ENCODE measurements at regions not wholly inside any gene's neighbourhood (a gene's known extent, or its start where the extent isn't known, plus 50 kb on each side); places are given as distances from the start of the nearest gene placed in this dataset.

DNA sequence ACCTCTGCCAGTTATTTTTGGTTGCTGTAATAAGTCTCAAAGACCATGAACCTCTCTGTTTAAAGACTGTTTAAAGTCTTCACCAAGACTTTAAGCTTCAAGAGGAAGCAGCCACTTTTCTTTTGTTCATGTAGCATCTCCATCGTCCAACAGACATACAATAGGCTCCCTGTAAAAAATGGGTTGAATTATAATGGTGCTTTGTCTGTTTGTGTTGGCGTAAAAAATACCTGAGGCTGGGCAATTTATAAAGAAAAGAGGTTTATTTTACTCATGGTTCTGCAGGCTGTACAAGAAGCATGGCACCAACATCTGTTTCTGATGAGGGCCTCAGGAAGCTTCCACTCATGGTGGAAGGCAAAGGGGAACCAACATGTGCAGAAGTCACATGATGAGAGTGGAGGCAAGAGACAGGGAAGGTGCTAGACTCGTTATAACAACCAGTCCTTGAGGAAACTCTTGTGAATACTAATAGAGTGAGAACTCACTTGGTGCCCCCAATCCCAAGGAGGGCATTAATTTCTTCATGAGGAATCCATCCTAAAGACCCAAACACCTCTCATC is 126.3 kb upstream of the RPS23 start:
- TF ChIP-seq, protein P1, sequence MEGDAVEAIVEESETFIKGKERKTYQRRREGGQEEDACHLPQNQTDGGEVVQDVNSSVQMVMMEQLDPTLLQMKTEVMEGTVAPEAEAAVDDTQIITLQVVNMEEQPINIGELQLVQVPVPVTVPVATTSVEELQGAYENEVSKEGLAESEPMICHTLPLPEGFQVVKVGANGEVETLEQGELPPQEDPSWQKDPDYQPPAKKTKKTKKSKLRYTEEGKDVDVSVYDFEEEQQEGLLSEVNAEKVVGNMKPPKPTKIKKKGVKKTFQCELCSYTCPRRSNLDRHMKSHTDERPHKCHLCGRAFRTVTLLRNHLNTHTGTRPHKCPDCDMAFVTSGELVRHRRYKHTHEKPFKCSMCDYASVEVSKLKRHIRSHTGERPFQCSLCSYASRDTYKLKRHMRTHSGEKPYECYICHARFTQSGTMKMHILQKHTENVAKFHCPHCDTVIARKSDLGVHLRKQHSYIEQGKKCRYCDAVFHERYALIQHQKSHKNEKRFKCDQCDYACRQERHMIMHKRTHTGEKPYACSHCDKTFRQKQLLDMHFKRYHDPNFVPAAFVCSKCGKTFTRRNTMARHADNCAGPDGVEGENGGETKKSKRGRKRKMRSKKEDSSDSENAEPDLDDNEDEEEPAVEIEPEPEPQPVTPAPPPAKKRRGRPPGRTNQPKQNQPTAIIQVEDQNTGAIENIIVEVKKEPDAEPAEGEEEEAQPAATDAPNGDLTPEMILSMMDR (IDR thresholded peaks at IDR 0.05; ENCODE audit: insufficient read depth, low read depth, low read length): no peak
- no peak for DNase-seq (ENCODE audit: low read depth)
- H3K4me3 ChIP-seq (ENCODE audit: low read depth, low read length): no peak overlapping the region

DNA sequence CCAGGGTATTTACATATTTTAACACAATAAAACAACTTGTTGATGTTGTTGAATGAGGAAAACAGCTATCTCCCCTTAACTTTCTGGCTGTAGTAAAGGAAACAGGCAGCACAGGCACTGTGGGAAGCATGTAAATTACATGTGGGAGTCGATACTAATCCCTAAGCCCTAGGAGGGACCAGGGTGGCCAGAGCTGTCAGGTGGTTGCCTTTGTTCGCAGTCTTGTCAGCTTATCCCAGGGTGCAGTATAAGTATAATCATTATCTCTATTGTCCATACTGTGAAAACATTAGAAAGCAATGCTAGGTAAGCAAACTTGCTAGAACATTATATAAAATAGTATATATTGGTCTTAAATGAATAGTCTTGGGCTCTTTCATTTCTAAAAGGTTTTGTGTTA is 125.6 kb upstream of the RPS23 start:
- TF ChIP-seq, protein P1 (IDR thresholded peaks at IDR 0.05; ENCODE audit: insufficient read depth, low read depth, low read length): no peak
- no peak for DNase-seq (ENCODE audit: low read depth)
- no peak overlapping the region for H3K4me3 ChIP-seq (ENCODE audit: low read depth, low read length)

DNA sequence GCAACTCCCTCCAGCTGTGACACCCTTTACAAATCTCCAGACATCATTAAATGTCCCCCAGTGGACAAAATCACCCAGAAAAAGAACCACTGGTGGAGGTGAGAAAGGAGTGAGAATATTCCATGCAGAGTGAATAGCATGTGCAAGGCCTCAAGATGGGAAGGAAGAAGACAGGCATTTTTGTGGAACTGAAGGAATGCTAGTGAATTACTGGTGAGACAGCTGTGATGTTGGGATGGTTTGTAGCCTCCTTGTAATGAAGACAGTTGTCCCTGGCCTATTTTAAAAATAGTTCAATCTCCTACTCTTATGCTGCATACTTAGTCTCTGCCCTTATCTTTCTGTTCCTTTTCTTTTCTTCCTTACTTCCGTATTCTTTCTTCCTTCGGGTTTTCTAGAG is 124.9 kb upstream of the RPS23 start:
- TF ChIP-seq, protein P1 (IDR thresholded peaks at IDR 0.05; ENCODE audit: insufficient read depth, low read depth, low read length): no peak
- no peak overlapping the region for H3K4me3 ChIP-seq (ENCODE audit: low read depth, low read length)
- DNase-seq (ENCODE audit: low read depth): no peak

DNA sequence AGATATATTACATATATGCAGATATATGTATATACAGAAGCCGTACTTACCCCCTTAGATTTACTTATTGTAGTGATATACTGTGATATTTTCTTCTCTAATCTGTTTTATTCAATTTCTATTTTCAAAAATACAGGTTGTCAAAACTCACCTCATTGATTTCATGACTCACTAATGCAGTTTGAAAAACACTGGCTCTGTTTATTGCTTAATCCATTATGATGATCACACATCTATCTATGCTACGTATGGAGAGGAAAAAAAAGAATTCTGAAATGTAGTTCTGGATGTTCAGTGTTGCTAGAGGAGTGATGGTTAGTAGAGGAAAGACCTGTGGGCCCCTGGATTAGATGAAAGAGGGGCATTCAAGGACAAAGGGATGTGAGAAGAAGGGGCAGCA is 121.0 kb upstream of the RPS23 start:
- no peak overlapping the region for H3K4me3 ChIP-seq (ENCODE audit: low read depth, low read length)
- no peak for DNase-seq (ENCODE audit: low read depth)
- TF ChIP-seq, protein P1 (IDR thresholded peaks at IDR 0.05; ENCODE audit: insufficient read depth, low read depth, low read length): no peak

DNA sequence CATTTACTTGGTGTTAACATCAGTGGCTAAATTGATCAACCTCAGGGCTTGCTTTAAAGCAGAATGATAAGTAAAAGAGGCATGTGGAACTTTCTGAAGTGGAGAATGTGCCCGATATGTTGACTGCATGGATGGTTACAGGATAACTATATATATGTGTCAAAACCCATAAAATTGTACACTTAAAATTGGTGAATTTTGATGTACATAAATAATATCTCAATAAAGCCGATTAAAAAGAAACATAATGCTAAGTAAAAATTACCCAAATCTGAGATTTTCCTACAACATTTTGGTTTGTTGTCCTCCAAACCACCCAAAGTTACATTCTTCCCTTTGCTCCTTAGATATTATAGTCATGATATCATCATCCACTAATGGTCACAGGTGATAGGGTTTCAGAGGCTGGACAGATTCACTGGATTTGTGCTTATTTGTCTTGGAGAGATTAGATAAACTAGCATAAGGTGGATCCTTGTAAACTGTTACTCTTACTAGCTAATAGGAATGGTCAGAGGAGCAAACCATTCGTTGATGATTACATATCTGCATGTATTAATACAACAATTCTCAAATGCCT is 119.7 kb upstream of the RPS23 start:
- H3K4me3 ChIP-seq (ENCODE audit: low read depth, low read length): no peak overlapping the region
- TF ChIP-seq, protein P1 (IDR thresholded peaks at IDR 0.05; ENCODE audit: insufficient read depth, low read depth, low read length): no peak
- no peak for DNase-seq (ENCODE audit: low read depth)

DNA sequence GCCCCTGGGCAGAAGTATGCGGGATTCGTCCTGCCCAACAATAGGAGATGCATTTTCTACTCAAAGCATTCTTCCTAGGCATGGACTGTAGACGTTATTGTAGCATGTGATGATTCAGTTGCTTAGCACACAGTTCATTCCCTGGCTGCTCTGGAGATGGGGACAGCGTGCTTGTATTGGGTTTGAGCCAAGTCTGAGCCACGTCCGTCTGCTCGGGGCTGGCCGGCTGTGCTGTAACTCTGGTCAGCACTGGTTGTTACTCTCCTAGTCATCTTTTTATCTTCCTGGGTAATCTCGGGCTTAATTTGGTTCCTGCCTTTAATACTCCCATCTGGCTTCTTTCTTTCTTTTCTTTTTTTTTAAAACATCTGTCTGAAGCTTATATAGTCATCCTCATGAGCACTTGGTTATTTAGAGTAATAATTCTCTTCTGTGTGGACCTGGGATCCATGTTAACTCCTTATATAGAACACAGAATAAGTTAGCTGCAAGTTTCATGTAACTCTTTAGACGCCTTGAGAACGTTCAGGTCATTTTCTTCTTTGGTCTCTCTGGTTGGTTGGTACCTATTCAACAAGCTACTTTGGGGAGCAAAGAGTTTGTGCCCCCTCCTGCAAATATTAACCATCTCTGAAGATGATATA is 118.8 kb upstream of the RPS23 start:
- no peak overlapping the region for H3K4me3 ChIP-seq (ENCODE audit: low read depth, low read length)
- TF ChIP-seq, protein P1 (IDR thresholded peaks at IDR 0.05; ENCODE audit: insufficient read depth, low read depth, low read length): no peak
- peak; percentile 100 for DNase-seq (ENCODE audit: low read depth)
